ENCODE measurements at regions not wholly inside any gene's neighbourhood (a gene's known extent, or its start where the extent isn't known, plus 50 kb on each side); places are given as distances from the start of the nearest gene placed in this dataset.

DNA sequence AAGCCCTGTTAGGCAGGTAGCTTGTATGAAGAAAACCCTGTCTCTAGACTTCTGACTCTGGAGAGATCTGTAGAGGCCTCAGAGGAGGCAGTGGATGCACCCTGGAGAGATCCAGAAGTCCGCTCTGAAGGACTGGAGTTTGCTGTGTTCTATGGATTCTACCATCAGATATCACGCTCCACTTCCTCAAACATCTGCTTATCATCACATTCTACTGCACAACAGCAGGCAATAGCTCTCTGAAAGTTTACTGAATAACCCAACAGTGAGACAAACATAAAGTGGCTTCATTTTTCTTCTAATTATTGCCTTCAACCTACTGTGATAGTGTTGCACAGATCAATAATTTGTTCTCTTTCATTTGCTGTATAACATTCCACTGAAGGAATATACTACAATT is 59.0 kb upstream of the OR9Q1 start:
- H3K79me2 ChIP-seq (ENCODE audit: control insufficient read depth, insufficient read depth, low read length), result no peaks in the 10 kb centered on the region
- H3K9me1 ChIP-seq (replicated peaks; ENCODE audit: control insufficient read depth, extremely low read depth, insufficient read depth, low read length), result no peaks in the 10 kb centered on the region
- CTCF ChIA-PET, result no interaction called here
- H3K36me3 ChIP-seq (ENCODE audit: control insufficient read depth in 2 of 2, extremely low read depth in 1 of 2, insufficient read depth in 2 of 2, low read length in 2 of 2), result no peaks in the 10 kb centered on the region
- no TSS peak for BruUV-seq (replicated peaks)
- DNase-seq (ENCODE audit: low read depth, low spot score), result no peak
- H3K9ac ChIP-seq (replicated peaks; ENCODE audit: extremely low read depth, insufficient read depth, low read length), result no peak overlapping the region
- H4K20me1 ChIP-seq (replicated peaks; ENCODE audit: control insufficient read depth, extremely low read depth, insufficient read depth, low read length), result no peaks in the 10 kb centered on the region
- no peak for FAIRE-seq
- H3K27ac ChIP-seq (ENCODE audit: insufficient read depth, low read depth, low read length), result no peak overlapping the region
- no peak overlapping the region for H2AFZ ChIP-seq (ENCODE audit: low read depth, low read length)
- H3K27me3 ChIP-seq (ENCODE audit: control insufficient read depth in 2 of 2, insufficient read depth in 2 of 2, low read length in 2 of 2), result peaks cover 0 to 2% of the 10 kb centered on the region in 2 experiments
- H3K4me2 ChIP-seq (ENCODE audit: insufficient read depth, low read length), result no peak overlapping the region
- POLR2A ChIA-PET, result no interaction called here
- intact Hi-C loops (cut with micrococcal nuclease) (no loop called here), dilution Hi-C loops (cut with MboI; ENCODE audit: extremely low pct_ligation_motif_present, low sequenced_read_pairs) (no loop called here)
- TF ChIP-seq JUN (IDR thresholded peaks at IDR 0.05; ENCODE audit: borderline replicate concordance, insufficient read depth, insufficient read length, low read depth) (no peak), GATA2 (IDR thresholded peaks at IDR 0.05; ENCODE audit: insufficient read depth, insufficient read length, low read depth, low read length) (no peak), FOS (IDR thresholded peaks at IDR 0.05; ENCODE audit: borderline replicate concordance, insufficient read depth, low read length) (no peak), EZH2 (IDR thresholded peaks at IDR 0.05; ENCODE audit: borderline replicate concordance, low read depth, low read length, severe bottlenecking) (no peak), POLR2AphosphoS5 (IDR thresholded peaks at IDR 0.05; ENCODE audit: insufficient read depth, low read depth, low read length) (no peak), POLR2A (IDR thresholded peaks at IDR 0.05; ENCODE audit: low read depth, low read length) (no peak), CTCF (IDR thresholded peaks at IDR 0.05; ENCODE audit: extremely low read depth in 1 of 2, insufficient read depth in 1 of 2, low read depth in 1 of 2, low read length in 2 of 2) (no peak), MYC (IDR thresholded peaks at IDR 0.05; ENCODE audit: low read depth, low read length) (no peak), MAX (IDR thresholded peaks at IDR 0.05; ENCODE audit: insufficient read depth, insufficient read length) (no peak)
- no peak overlapping the region for H3K4me3 ChIP-seq (replicated peaks in 1 of 3; ENCODE audit: insufficient read depth in 1 of 3, low read depth in 1 of 3, low read length in 3 of 3)
- H3K9me3 ChIP-seq (replicated peaks; ENCODE audit: control insufficient read depth, insufficient read depth, low read length), result no peaks in the 10 kb centered on the region
- H3K4me1 ChIP-seq (ENCODE audit: control insufficient read depth, extremely low read depth, insufficient read depth, low read length), result no peaks in the 10 kb centered on the region
